Right lobe of liver (tissue), 6 donors: ENCODE measurements at regions not wholly inside any gene's neighbourhood (a gene's known extent, or its start where the extent isn't known, plus 50 kb on each side); places are given as distances from the start of the nearest gene placed in this dataset.

Experiments used
- ATAC-seq, 4 donors: fragments of 200-7000 bp; cut with Tn5 transposase; one replicate each; pipeline ENCODE4 v1.9.1; 2020; ENCODE audit warnings: mild to moderate bottlenecking in 4 of 4, moderate library complexity in 4 of 4
- DNase-seq, 3 donors: peaks; one replicate each; pipeline ENCODE4 v3.0.0-alpha.2; 2020
- H3K27ac ChIP-seq, 3 donors: fragments of 200-600 bp; one replicate each; pipeline ENCODE4 v1.8.0; 2022
- H3K27me3 ChIP-seq, 2 donors: fragments of 200-600 bp; one replicate each; pipeline ENCODE4 v1.8.0; 2022
- H3K36me3 ChIP-seq, 4 donors: fragments of 200-600 bp; sonication (generic) in 1 of 4; one replicate each; pipeline versions ENCODE4 v1.5.1 to v1.8.0; 2017 to 2022; ENCODE audit warnings: control low read depth in 1 of 4
- H3K4me1 ChIP-seq, 4 donors: fragments of 200-600 bp; sonication (generic) in 1 of 4; one replicate each; pipeline versions ENCODE4 v1.5.1 to v1.8.0; 2017 to 2022; ENCODE audit warnings: control low read depth in 1 of 4
- H3K4me3 ChIP-seq, 3 donors: fragments of 200-600 bp; one replicate each; pipeline ENCODE4 v1.8.0; 2022
- H3K9me3 ChIP-seq, 4 donors: fragments of 200-600 bp; sonication (generic) in 1 of 4; one replicate each; pipeline versions ENCODE4 v1.5.1 to v1.8.0; 2017 to 2022; ENCODE audit warnings: control low read depth in 1 of 4
- POLR2A ChIP-seq: fragments of 450-650 bp; IDR thresholded peaks from one replicate; pipeline ENCODE4 v1.6.1; 2017; ENCODE audit warnings: antibody characterized with exemption, mild to moderate bottlenecking
- WGBS: methylation state at CpG from one replicate; pipeline ENCODE4 v1.1.6; 2018; ENCODE audit warnings: low coverage, low lambda C conversion rate; ENCODE audit not compliant: insufficient coverage; ENCODE audit errors: missing lambda C conversion rate; 5-methylcytosine and 5-hydroxymethylcytosine counted together
- intact Hi-C, 2 donors: fragments of 100-400 bp; cut with DNase I; formaldehyde crosslinking; loops; one replicate each; pipeline versions ENCODE4 v1.11.2 to v1.14.1; 2022
- TF ChIP-seq, protein P1 (sequence below), 4 donors: fragments of 200-600 bp in 3 of 4; fragments of 450-650 bp in 1 of 4; IDR thresholded peaks; one replicate each; pipeline versions ENCODE4 v1.5.1 to v1.8.0; 2016 to 2022; ENCODE audit warnings: antibody characterized with exemption in 4 of 4, mild to moderate bottlenecking in 2 of 4
- donor health status: DM: no; HTN: yes; CAD: no.
- donor health status: DM: no; HTN: no; CAD: no.
- donor health status: DM: no; HTN: no; CAD: no.
- donor health status: DM: no; HTN: yes; CAD: no.
- donor health status: DM: no; HTN: yes; CAD: no.

DNA sequence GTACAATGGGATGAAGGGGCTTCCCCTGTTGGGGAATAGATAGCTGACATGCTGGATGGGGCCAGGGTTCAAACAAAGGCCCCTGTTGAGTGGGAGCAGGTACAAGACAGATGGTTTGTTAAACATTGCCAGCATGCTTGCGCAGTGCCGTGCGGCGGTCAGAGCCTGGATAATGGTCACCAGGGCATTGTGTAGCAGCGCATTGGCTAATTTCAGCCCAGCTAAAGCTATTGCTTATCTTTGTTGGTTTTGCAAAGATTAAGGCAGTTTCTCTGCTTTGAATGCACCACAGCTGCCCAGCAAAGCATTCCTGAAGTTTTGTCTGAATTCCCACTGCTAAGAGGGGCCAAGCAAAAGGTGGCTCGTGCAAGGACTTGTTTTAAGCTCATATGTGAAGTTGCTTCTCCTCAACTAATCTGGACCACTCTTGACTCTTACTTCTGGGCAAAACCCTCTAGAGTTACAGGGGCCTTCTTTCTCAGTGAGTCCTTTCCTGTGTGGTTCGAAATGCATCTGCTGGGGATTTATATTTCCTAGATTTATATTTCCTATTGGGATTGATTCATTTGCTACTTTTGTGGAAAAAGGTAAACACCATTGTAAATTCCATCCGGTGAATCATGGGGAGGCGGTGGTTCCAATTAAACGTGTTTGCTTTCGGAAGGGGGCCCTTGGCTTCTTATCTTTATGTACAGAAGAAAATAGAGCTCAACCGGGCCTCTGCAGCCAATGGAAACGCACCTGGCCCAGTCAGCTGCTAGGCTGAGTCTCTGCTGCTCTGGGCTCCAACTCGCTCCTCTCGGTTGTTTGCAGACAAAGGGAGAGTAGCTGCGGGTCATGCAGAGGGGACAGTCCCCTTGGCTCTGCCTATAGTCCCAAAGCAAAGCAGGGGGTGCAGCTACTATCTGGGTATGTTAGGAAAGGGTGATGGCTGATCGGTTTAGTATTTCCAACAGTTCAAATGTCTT lies 72.1 kb downstream of the FOXA2 start:
- Histone ChIP-seq H3K27ac (peak overlapping the region; percentile 33 to 94 (median 71)), H3K4me3 (peak overlapping the region in 1 of 3 donors; percentile 9), H3K4me1 (peaks cover 0 to 37% (median 15%) of the 10 kb centered on the region in 4 donors), H3K9me3 (no peaks in the 10 kb centered on the region), H3K27me3 (no peaks in the 10 kb centered on the region), H3K36me3 (no peaks in the 10 kb centered on the region)
- TF ChIP-seq POLR2A = peak; percentile 29
- TF ChIP-seq, protein P1, sequence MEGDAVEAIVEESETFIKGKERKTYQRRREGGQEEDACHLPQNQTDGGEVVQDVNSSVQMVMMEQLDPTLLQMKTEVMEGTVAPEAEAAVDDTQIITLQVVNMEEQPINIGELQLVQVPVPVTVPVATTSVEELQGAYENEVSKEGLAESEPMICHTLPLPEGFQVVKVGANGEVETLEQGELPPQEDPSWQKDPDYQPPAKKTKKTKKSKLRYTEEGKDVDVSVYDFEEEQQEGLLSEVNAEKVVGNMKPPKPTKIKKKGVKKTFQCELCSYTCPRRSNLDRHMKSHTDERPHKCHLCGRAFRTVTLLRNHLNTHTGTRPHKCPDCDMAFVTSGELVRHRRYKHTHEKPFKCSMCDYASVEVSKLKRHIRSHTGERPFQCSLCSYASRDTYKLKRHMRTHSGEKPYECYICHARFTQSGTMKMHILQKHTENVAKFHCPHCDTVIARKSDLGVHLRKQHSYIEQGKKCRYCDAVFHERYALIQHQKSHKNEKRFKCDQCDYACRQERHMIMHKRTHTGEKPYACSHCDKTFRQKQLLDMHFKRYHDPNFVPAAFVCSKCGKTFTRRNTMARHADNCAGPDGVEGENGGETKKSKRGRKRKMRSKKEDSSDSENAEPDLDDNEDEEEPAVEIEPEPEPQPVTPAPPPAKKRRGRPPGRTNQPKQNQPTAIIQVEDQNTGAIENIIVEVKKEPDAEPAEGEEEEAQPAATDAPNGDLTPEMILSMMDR (IDR thresholded peaks at IDR 0.05) = no peak
- DNase-seq (peak; percentile 75 to 89 (median 88)), ATAC-seq (peak; percentile 88 to 91 (median 90))
- intact Hi-C loops = no loop called here
- 14% methylated on average over 13 of the region's 17 CpGs for WGBS

DNA sequence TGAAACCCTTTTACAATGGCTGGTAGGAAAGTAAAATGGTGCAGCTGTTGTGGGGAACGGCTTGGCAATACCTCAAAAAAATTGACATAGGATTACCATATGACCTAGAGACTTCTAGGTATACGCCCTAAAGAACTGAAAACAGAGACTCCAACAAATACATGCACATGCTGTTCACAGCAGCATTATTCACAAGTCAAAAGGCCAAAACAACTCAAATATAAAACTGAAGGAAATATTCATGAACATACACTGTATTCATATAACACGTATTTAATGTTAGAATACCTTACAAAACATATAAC lies 74.6 kb downstream of the FOXA2 start:
- H3K36me3 ChIP-seq = no peaks in the 10 kb centered on the region
- DNase-seq = no peak
- peaks cover 0 to 44% (median 19%) of the 10 kb centered on the region in 4 donors for H3K4me1 ChIP-seq
- intact Hi-C loops = no loop called here
- H3K9me3 ChIP-seq = no peaks in the 10 kb centered on the region
- H3K27ac ChIP-seq = peak overlapping the region in 1 of 3 donors; percentile 66
- no peaks in the 10 kb centered on the region for H3K27me3 ChIP-seq
- 78% methylated on average over 3 of the region's 3 CpGs for WGBS
- TF ChIP-seq, protein P1 (IDR thresholded peaks at IDR 0.05) = no peak
- TF ChIP-seq POLR2A = no peak
- ATAC-seq = no peak
- H3K4me3 ChIP-seq = no peak overlapping the region

DNA sequence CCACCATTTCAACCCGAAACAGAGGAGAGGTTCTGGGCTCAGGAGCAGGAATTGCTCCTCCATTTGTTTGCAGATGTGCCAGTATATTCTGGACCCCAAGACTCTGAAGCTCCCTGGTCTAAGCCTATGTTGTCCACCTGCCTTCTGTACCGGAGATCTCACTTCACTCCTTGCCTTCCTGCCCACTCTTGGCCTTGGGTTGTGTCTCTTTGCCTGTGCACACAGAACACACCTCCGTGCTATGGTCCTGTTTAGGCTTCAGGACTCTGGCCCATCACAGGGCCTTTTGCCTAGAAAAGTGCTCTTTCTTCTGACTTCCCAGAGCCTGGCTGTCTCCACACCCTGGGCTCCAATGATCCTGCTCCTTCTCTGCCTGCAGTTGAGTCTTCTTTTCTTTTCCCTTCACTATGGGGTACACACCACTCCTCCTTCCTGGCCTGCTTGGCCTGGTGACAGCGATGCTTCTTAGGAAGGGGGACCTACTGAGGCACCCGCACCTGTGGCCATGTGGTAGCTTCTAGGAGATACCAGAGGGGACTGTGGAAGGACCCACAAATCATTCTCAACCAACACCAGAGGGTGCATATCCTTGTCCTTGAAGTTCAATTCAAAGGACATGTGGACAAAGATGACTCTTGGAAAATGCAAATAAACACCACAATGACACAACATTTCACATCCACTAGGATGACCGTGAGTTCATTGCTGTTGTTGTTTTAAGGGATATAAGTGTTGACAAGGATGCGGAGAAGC lies 75.1 kb downstream of the FOXA2 start:
- no peak overlapping the region for H3K4me3 ChIP-seq
- peaks cover 0 to 44% (median 19%) of the 10 kb centered on the region in 4 donors for H3K4me1 ChIP-seq
- H3K36me3 ChIP-seq = no peaks in the 10 kb centered on the region
- no peaks in the 10 kb centered on the region for H3K9me3 ChIP-seq
- no peaks in the 10 kb centered on the region for H3K27me3 ChIP-seq
- intact Hi-C loops = no loop called here
- 77% methylated on average over 6 of the region's 7 CpGs for WGBS
- ATAC-seq (no peak), DNase-seq (no peak)
- H3K27ac ChIP-seq = peak overlapping the region in 2 of 3 donors; percentile 66 to 88
- TF ChIP-seq, protein P1 (IDR thresholded peaks at IDR 0.05) = no peak
- no peak for TF ChIP-seq POLR2A

DNA sequence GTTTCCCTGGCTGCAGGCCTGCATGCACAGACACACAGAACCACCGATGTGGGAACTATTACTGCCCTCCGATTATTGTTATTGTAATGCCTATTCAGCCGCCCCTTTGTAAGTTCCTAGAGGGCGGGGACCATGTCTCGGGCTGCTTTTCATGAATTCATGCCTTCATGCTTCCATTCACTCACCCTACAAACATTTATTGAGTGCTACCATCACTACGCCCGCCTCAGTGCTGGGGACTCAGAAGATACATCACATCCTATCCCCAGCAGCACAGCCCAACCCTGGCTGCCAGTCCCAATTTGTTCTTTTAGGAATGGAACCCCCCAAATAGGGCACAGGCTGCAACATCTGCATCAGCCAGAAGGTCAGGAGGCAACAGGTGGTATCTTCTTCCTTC lies 75.9 kb downstream of the FOXA2 start:
- H3K9me3 ChIP-seq = no peaks in the 10 kb centered on the region
- TF ChIP-seq, protein P1 (IDR thresholded peaks at IDR 0.05) = no peak
- no peak for TF ChIP-seq POLR2A
- intact Hi-C loops = no loop called here
- H3K27me3 ChIP-seq = no peaks in the 10 kb centered on the region
- DNase-seq (no peak), ATAC-seq (no peak)
- no peak overlapping the region for H3K4me3 ChIP-seq
- peak overlapping the region; percentile 20 to 88 (median 66) for H3K27ac ChIP-seq
- no peaks in the 10 kb centered on the region for H3K36me3 ChIP-seq
- H3K4me1 ChIP-seq = peaks cover 0 to 37% (median 18%) of the 10 kb centered on the region in 4 donors
- 40% methylated on average over 2 of the region's 7 CpGs for WGBS
